ENCODE measurements at regions not wholly inside any gene's neighbourhood (a gene's known extent, or its start where the extent isn't known, plus 50 kb on each side); places are given as distances from the start of the nearest gene placed in this dataset.

DNA sequence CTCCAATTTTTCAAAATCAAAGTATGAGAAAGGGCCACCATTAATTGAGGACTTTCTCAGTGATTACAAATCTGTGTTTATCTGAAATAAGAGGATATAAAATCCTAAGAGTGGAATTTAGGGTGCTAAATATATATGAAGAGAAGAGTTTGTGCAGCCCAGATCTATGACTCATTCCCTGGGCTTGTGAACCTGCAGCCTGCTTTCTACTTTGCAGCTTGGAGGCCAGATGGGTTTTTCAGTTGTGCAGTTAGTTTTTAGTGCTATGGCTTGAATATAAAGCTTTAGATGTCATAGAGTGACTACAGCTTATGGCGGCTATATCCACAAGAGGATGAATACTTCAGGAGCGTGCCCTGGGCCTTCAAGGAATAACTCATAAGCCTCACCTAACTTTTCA, 1391.1 kb downstream of the FSTL5 start:
- TF ChIP-seq, protein P1, sequence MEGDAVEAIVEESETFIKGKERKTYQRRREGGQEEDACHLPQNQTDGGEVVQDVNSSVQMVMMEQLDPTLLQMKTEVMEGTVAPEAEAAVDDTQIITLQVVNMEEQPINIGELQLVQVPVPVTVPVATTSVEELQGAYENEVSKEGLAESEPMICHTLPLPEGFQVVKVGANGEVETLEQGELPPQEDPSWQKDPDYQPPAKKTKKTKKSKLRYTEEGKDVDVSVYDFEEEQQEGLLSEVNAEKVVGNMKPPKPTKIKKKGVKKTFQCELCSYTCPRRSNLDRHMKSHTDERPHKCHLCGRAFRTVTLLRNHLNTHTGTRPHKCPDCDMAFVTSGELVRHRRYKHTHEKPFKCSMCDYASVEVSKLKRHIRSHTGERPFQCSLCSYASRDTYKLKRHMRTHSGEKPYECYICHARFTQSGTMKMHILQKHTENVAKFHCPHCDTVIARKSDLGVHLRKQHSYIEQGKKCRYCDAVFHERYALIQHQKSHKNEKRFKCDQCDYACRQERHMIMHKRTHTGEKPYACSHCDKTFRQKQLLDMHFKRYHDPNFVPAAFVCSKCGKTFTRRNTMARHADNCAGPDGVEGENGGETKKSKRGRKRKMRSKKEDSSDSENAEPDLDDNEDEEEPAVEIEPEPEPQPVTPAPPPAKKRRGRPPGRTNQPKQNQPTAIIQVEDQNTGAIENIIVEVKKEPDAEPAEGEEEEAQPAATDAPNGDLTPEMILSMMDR (IDR thresholded peaks at IDR 0.05) = no peak
- no peak for TF ChIP-seq POLR2A (IDR thresholded peaks at IDR 0.05)

All from sigmoid colon (tissue), 3 donors.